Left colon (tissue), 2 donors: ENCODE measurements at regions not wholly inside any gene's neighbourhood (a gene's known extent, or its start where the extent isn't known, plus 50 kb on each side); places are given as distances from the start of the nearest gene placed in this dataset.

Experiments
- ATAC-seq: fragments of 200-7000 bp; cut with Tn5 transposase; one replicate; pipeline ENCODE4 v1.9.1; 2020; ENCODE audit warnings: mild to moderate bottlenecking, moderate library complexity
- DNase-seq, 2 donors: peaks; one replicate each; pipeline ENCODE4 v3.0.0-alpha.2; 2020
- intact Hi-C, 2 donors: fragments of 100-400 bp; cut with DNase I in 1 of 2; cut with micrococcal nuclease in 1 of 2; formaldehyde crosslinking; loops; one replicate each; pipeline versions ENCODE4 v1.11.2 to v1.14.0; 2022; cut with DNase I, micrococcal nuclease
- donor health status: DM: no; HTN: no; CAD: no.
- donor health status: DM: yes; HTN: yes; CAD: no.

DNA sequence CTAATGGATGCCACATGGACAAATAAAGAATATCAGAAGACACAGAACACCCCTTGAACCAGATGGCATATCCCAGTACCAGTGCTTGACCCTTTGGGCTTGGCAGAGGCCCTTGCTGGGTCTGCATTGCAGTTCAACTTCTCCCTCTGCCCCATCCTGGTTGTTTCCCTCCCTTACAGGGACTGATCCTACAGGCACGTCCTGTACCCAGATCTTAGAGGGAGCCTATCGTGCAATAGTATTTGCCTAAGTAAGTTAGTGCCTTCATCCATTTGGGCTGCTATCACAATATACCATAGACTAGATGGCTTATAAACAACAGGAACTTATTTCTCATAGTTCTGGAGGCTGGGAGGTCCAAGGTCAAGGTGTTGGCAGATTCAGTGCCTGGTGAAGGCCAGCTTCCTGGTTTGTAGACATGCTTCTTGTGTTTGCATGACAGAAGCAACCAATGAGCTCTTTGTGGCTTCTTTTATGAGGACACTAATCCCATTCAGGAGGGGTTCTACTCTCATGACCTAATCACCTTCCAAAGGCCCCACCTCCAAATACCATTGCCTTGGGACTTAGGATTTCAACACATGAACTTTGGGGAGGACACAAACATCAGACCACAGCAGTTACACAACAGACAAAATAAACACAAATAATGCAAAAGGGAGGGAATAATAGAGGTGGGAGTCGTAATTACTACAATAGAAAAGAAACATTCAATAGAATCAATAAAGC is 146.5 kb upstream of the MSX1 start:
- intact Hi-C loops: no loop called here
- DNase-seq (no peak), ATAC-seq (no peak)

DNA sequence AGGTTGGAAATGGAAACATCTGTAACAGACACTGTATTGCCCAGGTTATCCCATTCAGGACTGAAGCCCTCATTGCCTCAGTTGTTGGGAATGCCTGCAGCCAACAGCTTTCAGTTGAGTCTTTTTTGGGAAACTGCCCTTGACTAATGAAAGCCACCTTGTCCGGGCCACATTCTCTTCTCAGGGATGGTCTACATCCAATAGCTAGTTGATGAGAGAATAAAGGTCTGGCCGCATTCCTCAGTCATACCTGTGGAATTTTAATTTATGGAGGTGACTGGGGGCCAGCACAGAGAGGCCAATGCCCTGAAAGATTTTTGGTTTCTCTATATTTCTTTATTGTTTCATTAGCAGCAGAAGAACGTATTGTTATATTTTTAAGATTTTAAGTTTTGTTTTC is 147.6 kb upstream of the MSX1 start:
- no peak for DNase-seq
- ATAC-seq: no peak
- intact Hi-C loops: no loop called here

DNA sequence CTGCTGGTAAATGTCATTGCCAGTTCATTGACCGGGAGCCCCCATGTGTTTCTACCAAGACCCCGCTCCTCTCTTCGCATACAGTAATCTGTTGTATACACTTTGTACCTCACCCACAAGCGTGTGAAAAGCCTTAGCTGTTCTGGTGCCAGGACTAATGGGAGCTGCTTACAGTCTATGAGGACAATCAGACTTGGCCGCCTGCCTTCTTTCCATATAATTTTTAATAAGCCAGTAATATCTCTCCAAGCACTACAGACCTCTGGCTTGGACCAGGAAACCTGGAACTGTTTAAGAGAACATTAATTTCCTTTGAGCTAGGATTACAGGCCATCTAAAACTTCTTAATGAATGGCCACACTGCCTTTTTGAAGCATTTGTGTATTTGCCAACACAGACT is 149.7 kb upstream of the MSX1 start:
- intact Hi-C loops: no loop called here
- DNase-seq (no peak), ATAC-seq (no peak)

DNA sequence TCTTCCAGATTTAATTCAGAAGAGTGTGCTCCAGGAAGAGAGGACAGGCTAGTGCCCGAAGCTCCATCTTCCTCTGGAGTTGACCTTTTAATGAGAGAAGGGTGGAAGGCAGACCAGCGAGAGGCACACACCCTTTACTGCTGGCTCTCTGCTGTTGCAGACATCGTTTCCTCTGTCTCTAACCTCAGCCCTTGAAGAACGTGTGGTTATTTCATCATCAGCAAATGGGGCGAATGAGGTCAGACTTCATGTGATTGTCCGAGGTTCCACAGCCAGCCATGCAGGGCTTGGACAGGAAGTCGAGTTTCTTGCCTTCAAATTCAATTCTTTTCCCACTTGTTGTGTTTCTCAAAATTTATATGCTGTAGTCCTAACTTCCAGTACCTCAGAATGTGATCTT is 155.2 kb upstream of the MSX1 start:
- DNase-seq (no peak), ATAC-seq (no peak)
- intact Hi-C loops: no loop called here

DNA sequence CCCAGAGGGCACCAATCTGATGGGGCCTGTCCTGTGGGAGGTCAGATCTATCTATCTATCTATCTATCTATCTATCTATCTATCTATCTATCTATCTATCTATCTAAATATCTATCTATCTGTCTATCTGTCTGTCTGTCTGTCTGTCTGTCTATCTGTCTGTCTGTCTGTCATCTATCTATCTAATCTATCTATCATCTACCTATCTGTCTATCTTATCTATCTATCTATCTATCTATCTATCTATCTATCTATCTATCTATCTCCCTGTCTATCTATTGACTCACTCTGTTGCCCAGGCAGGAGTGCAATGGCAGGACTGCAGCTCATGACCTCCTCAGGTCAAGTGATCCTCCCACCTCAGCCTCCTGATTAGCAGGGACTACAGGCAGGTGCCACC is 155.7 kb upstream of the STX18 start:
- ATAC-seq: no peak
- intact Hi-C loops: no loop called here
- DNase-seq: no peak

DNA sequence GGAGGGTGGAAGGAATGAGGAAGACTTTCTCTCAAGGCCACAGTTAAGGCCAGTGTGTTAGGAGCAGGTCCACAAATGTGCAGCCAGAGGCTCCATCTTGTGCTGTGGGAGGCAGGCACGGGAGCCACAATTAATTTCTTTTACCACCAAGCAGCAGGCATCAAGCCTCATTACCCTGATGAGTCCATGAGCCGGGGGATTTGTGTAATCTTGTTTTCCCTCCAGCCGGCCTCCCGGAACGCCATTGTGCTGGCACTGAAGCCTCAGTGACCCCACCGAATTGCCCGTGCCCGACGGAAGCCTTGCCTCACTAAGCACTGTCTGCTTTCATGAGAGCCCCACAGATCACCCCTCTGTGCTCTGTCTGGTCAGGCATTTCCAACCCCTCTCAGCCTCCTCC is 154.7 kb upstream of the STX18 start:
- no peak for ATAC-seq
- intact Hi-C loops: no loop called here
- DNase-seq: no peak

DNA sequence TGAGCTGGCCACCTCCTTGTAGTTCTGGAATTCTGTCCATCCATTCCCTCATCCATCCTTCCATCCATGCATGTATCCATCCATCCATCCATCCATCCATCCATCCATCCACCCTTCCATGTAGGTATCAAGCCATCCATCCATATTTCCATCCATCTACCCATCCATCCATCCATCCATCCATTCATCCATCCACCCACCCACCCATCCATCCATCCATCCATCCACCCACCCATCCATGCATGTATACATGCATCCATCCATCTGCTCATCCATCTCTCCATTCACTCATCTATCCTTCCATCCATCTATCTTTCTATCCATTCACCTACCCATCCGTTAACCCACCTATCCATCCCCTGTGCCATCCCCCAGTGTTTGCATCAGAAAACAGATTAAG is 153.6 kb upstream of the STX18 start:
- ATAC-seq (no peak), DNase-seq (no peak)
- intact Hi-C loops: no loop called here

DNA sequence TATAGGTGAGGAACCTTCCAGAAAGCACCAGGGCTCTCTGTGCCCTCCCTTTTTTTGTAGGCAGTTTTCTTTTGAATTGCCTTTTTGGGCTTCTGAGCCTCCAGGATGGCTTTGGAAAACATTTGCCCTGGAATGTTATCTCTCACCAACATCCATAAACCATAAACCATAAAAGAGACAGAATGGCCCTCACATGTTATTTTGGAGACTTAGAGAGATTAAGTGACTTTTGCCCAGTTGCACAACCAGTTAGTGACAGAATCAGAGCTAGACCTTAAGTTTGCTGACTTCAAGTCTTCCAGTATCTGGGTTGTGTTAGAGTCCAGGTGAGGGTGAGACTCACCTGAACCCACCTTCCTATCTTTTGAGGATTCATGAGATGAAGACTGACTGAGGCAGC is 153.0 kb upstream of the STX18 start:
- intact Hi-C loops: no loop called here

DNA sequence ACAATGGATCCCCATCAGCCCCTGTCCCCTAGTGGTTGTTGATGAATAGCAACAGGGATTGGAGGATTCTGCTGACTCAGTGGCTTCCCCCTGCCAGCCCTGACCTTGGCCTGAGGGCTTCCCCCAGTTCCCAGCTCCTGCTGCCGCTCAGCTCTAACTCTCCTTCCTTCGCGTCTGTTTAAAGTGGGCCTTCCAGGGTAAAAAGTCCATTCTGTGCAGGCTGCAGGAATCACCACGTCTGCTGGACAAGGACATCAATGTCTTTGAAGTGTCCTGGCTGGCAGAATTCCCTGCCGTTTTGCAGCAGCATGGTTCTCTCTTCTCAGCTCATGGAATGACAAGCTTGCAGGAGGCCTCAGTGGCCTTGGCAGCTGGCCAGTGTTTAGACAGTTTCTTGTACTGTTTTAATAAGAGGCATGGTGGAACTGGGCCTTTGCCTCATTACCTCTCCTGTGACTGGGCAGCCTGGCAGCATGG is 152.5 kb upstream of the STX18 start:
- intact Hi-C loops: no loop called here
- ATAC-seq (no peak), DNase-seq (no peak)

More for the DNA sequence above, 153.0 kb upstream of the STX18 start:
- ATAC-seq (no peak), DNase-seq (no peak)

DNA sequence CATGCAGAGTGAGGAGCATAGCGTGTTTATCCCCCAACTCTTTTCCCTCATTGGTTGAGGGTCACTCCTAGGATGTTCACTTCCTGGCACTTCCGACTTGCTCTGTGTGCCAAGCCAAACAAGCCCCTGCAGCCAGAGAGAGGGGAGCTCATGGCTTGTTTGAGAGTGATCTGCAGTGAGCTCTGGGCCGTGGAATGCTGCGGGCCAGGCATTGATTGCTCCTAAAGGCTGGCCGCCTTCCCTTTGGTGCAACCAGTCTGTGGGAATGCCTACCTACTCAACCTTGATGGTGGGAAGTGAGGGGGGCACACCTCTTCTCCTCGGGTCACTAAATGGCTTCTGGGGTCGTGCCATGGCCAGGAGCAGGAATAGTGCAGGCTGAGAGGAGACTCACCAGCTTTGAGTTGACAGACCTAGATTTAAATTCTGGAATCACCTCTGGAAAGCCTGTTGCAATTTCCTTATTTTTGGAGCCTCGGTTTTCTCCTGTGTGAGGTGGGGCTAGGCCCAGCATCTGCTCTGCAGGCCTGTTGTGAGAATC is 152.0 kb upstream of the STX18 start:
- DNase-seq (no peak), ATAC-seq (no peak)
- intact Hi-C loops: no loop called here

DNA sequence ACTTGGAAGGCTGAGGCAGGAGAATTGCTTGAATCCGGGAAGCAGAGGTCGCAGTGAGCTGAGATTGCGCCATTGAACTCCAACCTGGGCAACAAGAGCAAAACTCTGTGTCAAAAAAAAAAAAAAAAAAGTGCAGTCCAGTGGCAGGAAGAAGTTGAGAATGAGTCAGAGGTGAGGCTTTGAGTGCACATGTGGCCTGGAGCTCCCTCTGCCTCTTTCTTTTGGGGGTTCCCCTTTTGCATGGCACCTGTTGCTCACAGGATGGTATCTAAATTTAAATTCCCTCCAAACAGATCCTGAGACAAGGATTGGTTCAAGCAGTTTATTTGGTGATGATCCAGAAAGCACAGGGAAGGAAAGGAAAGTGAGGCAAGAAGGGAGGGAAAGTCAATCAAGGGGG is 151.4 kb upstream of the STX18 start:
- ATAC-seq: no peak
- no peak for DNase-seq
- intact Hi-C loops: no loop called here

DNA sequence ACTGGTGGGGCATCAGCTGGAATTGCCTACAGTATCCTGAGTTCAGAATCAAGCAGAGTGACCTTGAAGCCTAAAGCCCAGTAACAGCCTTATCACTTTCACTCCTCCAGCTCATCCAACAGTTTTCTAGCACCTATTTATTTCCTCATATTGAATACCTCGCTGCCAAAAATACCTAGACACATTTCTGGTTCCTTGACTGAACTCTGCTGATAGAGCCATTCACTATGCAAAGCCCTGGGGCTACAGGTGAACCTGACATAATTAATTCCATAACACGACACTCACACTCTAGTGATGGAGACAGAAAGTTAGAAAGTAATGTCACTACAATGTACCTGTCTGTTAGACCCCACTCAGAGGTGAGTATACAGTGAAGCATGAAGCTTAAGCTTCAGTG is 149.0 kb upstream of the STX18 start:
- no peak for ATAC-seq
- DNase-seq: no peak
- intact Hi-C loops: no loop called here

DNA sequence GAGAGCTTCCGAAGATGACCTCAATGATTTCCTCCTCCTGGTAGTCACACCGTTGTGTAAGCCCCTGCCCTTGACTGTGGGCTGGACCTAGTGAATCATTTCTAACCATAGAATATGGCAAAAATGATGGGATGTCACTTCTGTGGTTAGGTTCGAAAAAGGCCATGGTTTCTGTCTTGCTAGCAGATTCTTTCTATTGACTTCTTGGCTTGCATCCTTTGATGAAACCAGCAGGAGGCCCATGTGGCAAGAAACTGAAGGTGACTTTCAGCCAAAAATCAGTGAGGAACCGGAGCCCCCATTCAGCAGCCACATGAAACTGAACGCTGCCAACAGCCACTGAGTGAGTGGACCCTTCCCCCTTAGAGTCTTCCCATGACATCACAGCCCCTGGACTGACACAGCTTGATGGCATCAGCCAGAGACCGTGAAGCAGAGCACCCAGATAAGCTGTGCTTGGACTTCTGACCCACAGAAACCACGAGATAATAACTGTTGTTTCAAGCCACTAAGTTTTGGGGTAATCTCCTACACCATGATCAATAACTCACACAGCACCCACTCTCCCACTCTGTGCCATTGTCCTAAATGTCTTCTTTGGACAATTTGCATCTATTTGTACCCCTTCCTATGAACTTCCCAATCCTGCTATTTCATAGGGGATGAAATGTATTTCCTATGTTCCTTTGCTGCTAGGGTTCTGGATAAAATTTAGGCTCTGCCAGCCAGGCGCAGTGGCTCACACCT is 148.0 kb upstream of the STX18 start:
- no peak for ATAC-seq
- no peak for DNase-seq
- intact Hi-C loops: no loop called here

DNA sequence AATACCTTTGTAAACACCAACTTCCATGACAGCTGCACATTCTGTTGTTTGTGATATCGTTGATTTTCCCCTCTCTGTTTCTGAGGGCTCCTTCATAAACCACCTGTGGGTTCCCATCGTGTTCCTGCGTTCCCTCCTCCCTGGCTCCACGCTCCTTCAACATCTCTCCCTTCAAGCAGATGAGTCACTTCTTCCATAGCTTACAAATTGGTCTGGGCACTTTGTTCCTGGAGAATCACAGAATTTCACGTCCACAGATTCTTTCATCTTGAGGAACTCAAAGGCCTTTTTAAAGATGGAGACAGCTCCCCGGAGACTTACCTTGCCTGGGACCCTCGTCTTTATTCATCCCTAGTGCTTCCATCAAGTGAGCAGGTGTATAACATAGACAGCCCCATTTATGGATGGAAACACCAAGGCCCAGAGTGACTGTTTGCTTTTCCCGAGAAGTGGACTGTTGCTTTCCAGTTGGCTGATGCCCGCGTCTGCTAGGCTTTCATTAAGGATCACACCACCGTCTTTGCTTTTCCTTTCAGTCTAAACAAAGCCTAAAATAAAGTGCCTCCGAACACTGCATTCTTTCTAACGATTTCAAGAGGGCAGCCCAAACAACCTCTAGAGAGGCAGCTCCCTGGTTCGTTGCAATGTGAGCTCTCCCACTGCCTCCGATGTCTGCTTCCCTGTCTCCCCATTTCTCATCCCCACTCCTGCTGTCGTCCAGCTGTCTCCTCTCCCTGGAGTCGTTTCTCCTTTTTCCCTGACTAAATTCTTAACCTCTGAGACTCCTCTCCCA is 146.3 kb upstream of the STX18 start:
- intact Hi-C loops: no loop called here

DNA sequence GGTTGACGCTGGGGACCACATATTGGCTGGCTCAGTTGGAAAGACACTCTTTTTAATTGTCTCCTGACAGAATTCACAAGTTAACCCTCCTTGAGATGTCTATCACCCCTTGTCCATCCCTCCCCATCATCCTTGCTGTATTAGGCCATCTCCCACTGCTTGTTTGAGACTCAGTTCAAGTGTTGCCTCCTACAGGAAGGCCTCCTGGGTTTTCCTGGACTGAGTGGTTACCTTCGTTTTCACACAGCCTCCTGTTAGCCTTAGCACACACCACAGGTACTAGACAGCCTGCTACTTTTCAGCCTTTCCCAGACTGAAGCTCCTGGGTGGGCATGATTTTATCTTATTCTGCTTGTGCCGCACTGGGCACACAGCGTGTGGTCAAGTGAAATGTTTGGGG is 145.3 kb upstream of the STX18 start:
- DNase-seq (no peak), ATAC-seq (no peak)
- intact Hi-C loops: no loop called here

More for the DNA sequence above, 146.3 kb upstream of the STX18 start:
- no peak for ATAC-seq
- no peak for DNase-seq

DNA sequence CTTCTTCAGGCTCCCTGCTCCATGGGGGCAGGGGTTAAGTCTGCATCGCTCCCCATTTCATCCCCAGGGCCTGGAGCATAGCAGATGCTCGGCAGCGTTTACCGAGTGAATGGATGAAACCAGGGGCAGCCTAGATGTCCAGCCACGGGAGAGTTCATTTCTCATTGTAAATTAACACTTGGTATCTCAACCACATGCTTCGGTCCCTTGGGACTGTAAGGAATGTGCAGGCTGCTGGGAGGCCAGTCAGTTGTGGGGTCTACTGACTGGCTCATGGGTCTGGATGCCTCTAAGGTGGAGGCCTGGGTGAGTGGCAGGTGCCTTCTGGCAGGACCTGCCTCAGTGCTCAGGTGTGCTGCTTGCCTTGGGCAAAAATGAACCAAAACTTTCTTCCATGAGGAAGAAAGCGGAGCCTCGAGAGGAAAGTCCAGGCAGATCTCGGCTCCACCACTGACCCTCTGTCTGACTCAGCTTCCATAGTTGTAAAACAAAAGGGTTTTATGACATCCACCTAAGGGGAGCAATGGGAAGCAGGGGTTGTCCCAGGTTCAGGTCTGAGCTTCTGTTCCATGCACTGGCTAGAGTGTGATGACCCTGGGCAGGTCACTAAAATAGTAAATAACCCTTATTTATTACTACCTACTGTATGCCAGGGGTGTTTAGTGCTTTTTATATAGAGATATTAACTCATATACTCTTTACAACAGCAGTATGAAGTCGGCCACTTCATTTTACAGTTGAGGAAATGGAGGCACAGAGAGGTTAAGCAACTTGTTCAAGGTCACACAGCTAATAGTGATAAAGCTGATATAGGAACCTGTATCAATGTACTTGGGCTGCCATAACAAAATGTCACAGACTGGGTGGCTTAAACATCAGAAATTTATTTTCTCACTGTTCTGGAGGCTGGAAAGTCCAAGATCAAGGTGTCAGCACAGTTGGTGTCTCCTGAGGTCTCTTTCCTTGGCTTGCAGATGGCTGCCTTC is 144.3 kb upstream of the STX18 start:
- intact Hi-C loops: no loop called here
- DNase-seq: no peak
- no peak for ATAC-seq

DNA sequence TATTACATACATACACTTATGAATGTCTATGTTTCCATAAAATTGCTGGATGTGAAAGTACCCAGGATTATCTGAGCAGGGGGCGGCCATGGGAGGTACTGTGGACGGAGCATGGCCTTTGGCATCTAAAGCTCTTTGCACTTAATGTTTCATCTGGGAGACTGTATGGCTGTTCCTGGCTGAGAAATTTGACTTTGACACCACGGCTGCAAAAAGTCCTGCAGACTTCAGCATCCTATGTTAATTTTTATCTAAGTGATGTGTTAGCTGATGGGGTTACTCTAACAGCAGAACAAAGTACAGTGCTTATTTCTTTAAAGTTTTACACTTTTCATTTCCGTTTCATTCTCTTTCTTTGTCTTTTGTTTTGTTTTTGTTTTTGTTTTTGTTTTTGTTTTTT is 139.8 kb upstream of the STX18 start:
- DNase-seq: no peak
- intact Hi-C loops: no loop called here
- no peak for ATAC-seq

DNA sequence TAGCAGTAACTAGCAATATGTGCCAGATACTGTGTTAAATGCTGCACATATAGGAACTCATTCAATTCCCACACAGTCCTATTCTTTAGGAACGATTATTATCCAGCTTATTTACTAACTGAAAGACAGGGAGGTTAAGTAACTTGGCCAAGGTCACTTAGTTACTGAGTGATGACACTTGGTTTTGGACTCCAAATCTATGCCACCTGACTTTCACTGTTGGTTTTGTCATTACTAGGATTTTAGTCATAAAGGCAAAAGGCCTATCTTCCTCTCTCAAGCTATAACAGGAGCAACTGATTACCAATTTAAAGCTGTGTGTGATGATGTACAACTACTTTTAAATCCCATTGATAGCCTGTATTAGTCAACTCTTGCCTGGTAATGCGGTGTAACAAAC is 138.9 kb upstream of the STX18 start:
- no peak for DNase-seq
- no peak for ATAC-seq
- intact Hi-C loops: no loop called here

DNA sequence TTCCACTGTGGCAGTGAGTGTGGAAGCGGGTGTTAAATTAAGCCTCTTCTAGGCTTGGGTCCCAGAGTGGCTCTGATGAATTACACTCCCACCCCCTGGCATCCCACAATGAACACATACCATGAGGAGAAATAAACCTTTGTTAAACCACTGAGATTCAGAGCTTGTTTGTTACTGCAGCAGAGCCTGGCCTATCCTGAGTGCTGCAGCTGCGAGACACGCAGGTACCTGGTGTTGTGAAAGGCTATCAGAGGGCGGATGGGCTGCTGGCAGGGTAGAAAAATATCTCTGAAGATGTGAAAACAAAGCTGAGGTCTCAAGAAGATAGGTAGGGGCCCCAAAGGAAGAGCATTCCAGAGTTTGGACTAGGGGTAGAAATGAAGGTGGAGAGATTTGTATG is 138.4 kb upstream of the STX18 start:
- intact Hi-C loops: no loop called here
- DNase-seq: no peak
- ATAC-seq: no peak
